Activated naive CD4-positive, alpha-beta T cell treated with anti-CD3 and anti-CD28 coated beads, Interleukin-2, amount 50 U/mL, for 72 hours (primary cell): ENCODE measurements at regions not wholly inside any gene's neighbourhood (a gene's known extent, or its start where the extent isn't known, plus 50 kb on each side); places are given as distances from the start of the nearest gene placed in this dataset.
"Not testable (repeated sequence)": the region's sequence is repeated elsewhere in the genome, so short reads cannot be mapped to it uniquely, and the experiment has no call there.

Experiments used
- ATAC-seq, 2 donors: fragments of 150-1000 bp; cut with Tn5 transposase; 2 replicates each; pipeline ENCODE4 v1.10.0; 2021; ENCODE audit warnings: mild to moderate bottlenecking in 2 of 2, moderate library complexity in 2 of 2
- DNase-seq, 2 donors: peaks; one replicate each; pipeline ENCODE4 v3.0.0; 2021 to 2022; ENCODE audit warnings: low spot score in 2 of 2
- H3K27ac Mint-ChIP-seq, 2 donors: one replicate each; pipeline ENCODE4 v1.8.0; 2022; ENCODE audit warnings: mild to moderate bottlenecking in 2 of 2, mixed read lengths in 2 of 2
- H3K36me3 Mint-ChIP-seq, 2 donors: one replicate each; pipeline ENCODE4 v1.8.0; 2022; ENCODE audit warnings: mixed read lengths in 2 of 2
- H3K9me3 Mint-ChIP-seq, 2 donors: one replicate each; pipeline ENCODE4 v1.8.0; 2022; ENCODE audit warnings: mixed read lengths in 2 of 2

- DNase-seq (no peak), ATAC-seq (no peak)
- no peak overlapping the region for H3K27ac Mint-ChIP-seq
- H3K36me3 Mint-ChIP-seq: no peaks in the 10 kb centered on the region
- no peaks in the 10 kb centered on the region for H3K9me3 Mint-ChIP-seq
Measured at GRCh38 chr3:127043041-127043641, 60.2 kb downstream of the PLXNA1 start.

GRCh38 chr3:127043731-127044510, 61.0 kb downstream of the PLXNA1 start:
- ATAC-seq (no peak), DNase-seq (no peak)
- Mint-ChIP-seq H3K27ac (no peak overlapping the region), H3K36me3 (no peaks in the 10 kb centered on the region), H3K9me3 (peaks cover under 1% of the 10 kb centered on the region in 2 donors)

- H3K27ac Mint-ChIP-seq: peak overlapping the region in 1 of 2 donors; percentile 14
- peaks cover 0 to 2% of the 10 kb centered on the region in 2 donors for H3K36me3 Mint-ChIP-seq
- DNase-seq: no peak
- H3K9me3 Mint-ChIP-seq: peaks cover 7 to 10% of the 10 kb centered on the region in 2 donors
- no peak for ATAC-seq
Measured at GRCh38 chr3:127044996-127045395, 62.1 kb downstream of the PLXNA1 start.

GRCh38 chr3:127045435-127046045, 62.6 kb downstream of the PLXNA1 start:
- ATAC-seq (no peak), DNase-seq (no peak)
- Mint-ChIP-seq H3K36me3 (peaks cover 0 to 4% of the 10 kb centered on the region in 2 donors), H3K27ac (no peak overlapping the region), H3K9me3 (peaks cover 7 to 12% of the 10 kb centered on the region in 2 donors)

GRCh38 chr3:127046690-127047089, 63.8 kb downstream of the PLXNA1 start:
- ATAC-seq, H3K27ac Mint-ChIP-seq, DNase-seq, H3K36me3 Mint-ChIP-seq: not testable (repeated sequence)
- peaks cover 7 to 12% of the 10 kb centered on the region in 2 donors for H3K9me3 Mint-ChIP-seq

GRCh38 chr3:127049393-127049792, 66.5 kb downstream of the PLXNA1 start:
- Mint-ChIP-seq H3K27ac (no peak overlapping the region), H3K9me3 (peaks cover 7 to 12% of the 10 kb centered on the region in 2 donors), H3K36me3 (peaks cover 0 to 4% of the 10 kb centered on the region in 2 donors)
- DNase-seq (no peak), ATAC-seq (no peak)

- Mint-ChIP-seq H3K36me3 (peaks cover 0 to 4% of the 10 kb centered on the region in 2 donors), H3K27ac (no peak overlapping the region), H3K9me3 (peaks cover 7 to 12% of the 10 kb centered on the region in 2 donors)
- no peak for DNase-seq
- ATAC-seq: no peak
Measured at GRCh38 chr3:127050733-127051132, 67.8 kb downstream of the PLXNA1 start.

- H3K36me3 Mint-ChIP-seq: peaks cover under 1 to 4% of the 10 kb centered on the region in 2 donors
- H3K9me3 Mint-ChIP-seq: peaks cover 8 to 12% of the 10 kb centered on the region in 2 donors
- DNase-seq (no peak), ATAC-seq (no peak)
- no peak overlapping the region for H3K27ac Mint-ChIP-seq
Measured at GRCh38 chr3:127052121-127052561, 69.2 kb downstream of the PLXNA1 start.

- Mint-ChIP-seq H3K36me3 (peaks cover 10 to 11% of the 10 kb centered on the region in 2 donors), H3K27ac (no peak overlapping the region), H3K9me3 (peaks cover 14 to 18% of the 10 kb centered on the region in 2 donors)
- no peak for DNase-seq
- ATAC-seq: no peak
Measured at GRCh38 chr3:127053026-127053425, 70.1 kb downstream of the PLXNA1 start.

- no peak overlapping the region for H3K27ac Mint-ChIP-seq
- peaks cover 10 to 11% of the 10 kb centered on the region in 2 donors for H3K36me3 Mint-ChIP-seq
- no peak for DNase-seq
- ATAC-seq: no peak
- H3K9me3 Mint-ChIP-seq: peaks cover 14 to 18% of the 10 kb centered on the region in 2 donors
Measured at GRCh38 chr3:127053450-127053849, 70.5 kb downstream of the PLXNA1 start.

GRCh38 chr3:127053979-127054378, 71.1 kb downstream of the PLXNA1 start:
- ATAC-seq (no peak), DNase-seq (no peak)
- Mint-ChIP-seq H3K36me3 (peaks cover 10 to 11% of the 10 kb centered on the region in 2 donors), H3K9me3 (peaks cover 12 to 17% of the 10 kb centered on the region in 2 donors), H3K27ac (no peak overlapping the region)

- Mint-ChIP-seq H3K27ac (no peak overlapping the region), H3K36me3 (peaks cover 7 to 10% of the 10 kb centered on the region in 2 donors), H3K9me3 (peaks cover 7% of the 10 kb centered on the region in 2 donors)
- no peak for DNase-seq
- no peak for ATAC-seq
Measured at GRCh38 chr3:127056281-127056680, 73.4 kb downstream of the PLXNA1 start.

GRCh38 chr3:127056976-127057375, 74.1 kb downstream of the PLXNA1 start:
- H3K27ac Mint-ChIP-seq: no peak overlapping the region
- peaks cover 7 to 10% of the 10 kb centered on the region in 2 donors for H3K36me3 Mint-ChIP-seq
- DNase-seq: no peak
- H3K9me3 Mint-ChIP-seq: peaks cover 7% of the 10 kb centered on the region in 2 donors
- ATAC-seq: no peak

- Mint-ChIP-seq H3K36me3 (peaks cover 7 to 10% of the 10 kb centered on the region in 2 donors), H3K9me3 (peaks cover 7% of the 10 kb centered on the region in 2 donors), H3K27ac (no peak overlapping the region)
- DNase-seq: no peak
- no peak for ATAC-seq
Measured at GRCh38 chr3:127059072-127059471, 76.2 kb downstream of the PLXNA1 start.

- DNase-seq (no peak), ATAC-seq (no peak)
- Mint-ChIP-seq H3K36me3 (peaks cover 7 to 10% of the 10 kb centered on the region in 2 donors), H3K27ac (no peak overlapping the region), H3K9me3 (peaks cover 7% of the 10 kb centered on the region in 2 donors)
Measured at GRCh38 chr3:127061641-127062040, 78.7 kb downstream of the PLXNA1 start.

GRCh38 chr3:127062926-127063325, 80.0 kb downstream of the PLXNA1 start:
- Mint-ChIP-seq H3K36me3 (peaks cover 0 to 1% of the 10 kb centered on the region in 2 donors), H3K9me3 (no peaks in the 10 kb centered on the region), H3K27ac (no peak overlapping the region)
- DNase-seq (no peak), ATAC-seq (no peak)

GRCh38 chr3:127063916-127064315, 81.0 kb downstream of the PLXNA1 start:
- Mint-ChIP-seq H3K27ac (no peak overlapping the region), H3K36me3 (no peaks in the 10 kb centered on the region), H3K9me3 (no peaks in the 10 kb centered on the region)
- no peak for DNase-seq
- ATAC-seq: no peak
